ENCODE measurements at regions not wholly inside any gene's neighbourhood (a gene's known extent, or its start where the extent isn't known, plus 50 kb on each side); places are given as distances from the start of the nearest gene placed in this dataset.

- Histone ChIP-seq H3K4me1 (peaks cover 0 to 6% (median 0%) of the 10 kb centered on the region in 4 donors), H3K4me3 (peak overlapping the region; percentile 21 to 24), H3K36me3 (no peaks in the 10 kb centered on the region), H3K9me3 (no peaks in the 10 kb centered on the region), H3K27ac (no peak overlapping the region), H3K27me3 (no peaks in the 10 kb centered on the region)
- DNase-seq: no peak
- intact Hi-C loops (cut with DNase I; ENCODE audit: low total_unique reads): no loop called here
- TF ChIP-seq CTCF (IDR thresholded peaks at IDR 0.05): no peak
Measured at GRCh38 chr7:114048386-114049235, 129.8 kb upstream of the PPP1R3A start.

DNA sequence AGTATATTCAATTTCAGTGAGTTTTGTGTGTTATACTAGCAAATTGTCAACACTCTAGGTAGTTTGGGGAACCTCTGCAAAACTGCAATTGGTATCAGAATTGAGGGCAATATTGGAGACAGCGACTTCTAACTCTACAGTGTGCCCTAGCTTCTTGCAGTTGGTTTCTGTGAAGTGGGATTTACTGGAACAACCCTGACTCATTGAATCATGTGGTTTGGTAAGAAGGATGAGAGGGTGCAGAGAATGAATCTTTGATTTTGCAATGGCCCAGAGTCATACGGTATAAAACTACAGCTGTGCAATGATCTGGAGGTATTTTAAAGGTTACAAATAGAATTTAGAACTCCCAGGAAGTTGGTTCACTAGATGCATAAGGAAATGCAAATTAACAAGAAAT is 129.1 kb upstream of the PPP1R3A start:
- intact Hi-C loops (cut with DNase I; ENCODE audit: low total_unique reads): no loop called here
- peak overlapping the region in 1 of 2 donors; percentile 21 for H3K4me3 ChIP-seq
- H3K9me3 ChIP-seq: no peaks in the 10 kb centered on the region
- H3K36me3 ChIP-seq: no peaks in the 10 kb centered on the region
- TF ChIP-seq CTCF (IDR thresholded peaks at IDR 0.05): no peak
- DNase-seq: no peak
- H3K27ac ChIP-seq: no peak overlapping the region
- H3K4me1 ChIP-seq: peaks cover 0 to 6% (median 0%) of the 10 kb centered on the region in 4 donors
- no peaks in the 10 kb centered on the region for H3K27me3 ChIP-seq

DNA sequence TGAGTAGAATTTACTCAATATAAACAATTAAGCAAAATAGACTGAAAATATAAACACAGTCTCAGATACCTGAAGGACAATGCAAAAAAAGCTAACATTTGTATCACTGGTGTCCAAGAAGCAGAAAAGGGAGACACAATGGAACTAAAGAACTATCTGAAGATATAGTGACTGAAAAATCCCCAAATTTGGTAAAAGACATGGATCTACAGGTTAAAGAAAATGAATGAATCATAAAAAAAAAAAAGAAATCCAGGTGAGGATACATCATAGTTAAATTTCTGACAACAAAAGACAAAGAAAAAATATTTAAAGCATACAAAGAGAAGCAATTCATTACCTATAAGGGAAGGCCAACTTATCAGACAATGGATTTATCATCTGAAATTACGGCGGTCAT is 114.7 kb upstream of the PPP1R3A start:
- Histone ChIP-seq H3K4me3 (no peak overlapping the region), H3K9me3 (no peaks in the 10 kb centered on the region), H3K4me1 (no peaks in the 10 kb centered on the region), H3K27ac (no peak overlapping the region), H3K27me3 (no peaks in the 10 kb centered on the region), H3K36me3 (no peaks in the 10 kb centered on the region)
- no peak for DNase-seq
- TF ChIP-seq CTCF (IDR thresholded peaks at IDR 0.05): no peak
- intact Hi-C loops (cut with DNase I; ENCODE audit: low total_unique reads): no loop called here

- intact Hi-C loops (cut with DNase I; ENCODE audit: low total_unique reads): no loop called here
- Histone ChIP-seq H3K4me3 (no peak overlapping the region), H3K4me1 (no peaks in the 10 kb centered on the region), H3K27ac (no peak overlapping the region), H3K36me3 (no peaks in the 10 kb centered on the region), H3K9me3 (no peaks in the 10 kb centered on the region), H3K27me3 (no peaks in the 10 kb centered on the region)
- no peak for DNase-seq
- TF ChIP-seq CTCF (IDR thresholded peaks at IDR 0.05): peak; percentile 52 to 60
Measured at GRCh38 chr7:114026486-114027089, 107.8 kb upstream of the PPP1R3A start.

- intact Hi-C loops (cut with DNase I; ENCODE audit: low total_unique reads): no loop called here
- no peak for TF ChIP-seq CTCF (IDR thresholded peaks at IDR 0.05)
- H3K27ac ChIP-seq: no peak overlapping the region
Measured at GRCh38 chr7:114021135-114021534, 102.3 kb upstream of the PPP1R3A start.

More at GRCh38 chr7:114021135-114021534, 102.3 kb upstream of the PPP1R3A start:
- H3K4me1 ChIP-seq: no peaks in the 10 kb centered on the region
- no peaks in the 10 kb centered on the region for H3K27me3 ChIP-seq
- no peaks in the 10 kb centered on the region for H3K36me3 ChIP-seq
- H3K9me3 ChIP-seq: no peaks in the 10 kb centered on the region
- H3K4me3 ChIP-seq: no peak overlapping the region
- DNase-seq: no peak

Data from tibial artery (tissue), 4 donors.